Stimulated activated naive B cell treated with anti-CD40 and anti-IgM and Interleukin-4, amounts not matched to agents 10 μg/mL and 1 μg/mL and 100 μg/mL, for 72 hours (primary cell): ENCODE measurements at regions not wholly inside any gene's neighbourhood (a gene's known extent, or its start where the extent isn't known, plus 50 kb on each side); places are given as distances from the start of the nearest gene placed in this dataset.
"Not testable (repeated sequence)": the region's sequence is repeated elsewhere in the genome, so short reads cannot be mapped to it uniquely, and the experiment has no call there.

Source experiments
- ATAC-seq, 2 donors: fragments of 150-1000 bp; cut with Tn5 transposase; replicated peaks; 2 replicates each; pipeline ENCODE4 v1.10.0; 2021; ENCODE audit warnings: moderate library complexity in 1 of 2
- DNase-seq: peaks from one replicate; pipeline ENCODE4 v3.0.0; 2021
- H3K27ac Mint-ChIP-seq: one replicate; pipeline ENCODE4 v1.8.0; 2022; ENCODE audit warnings: mild to moderate bottlenecking, mixed read lengths
- H3K27me3 Mint-ChIP-seq, 2 donors: one replicate each; pipeline ENCODE4 v1.8.0; 2022; ENCODE audit warnings: mixed read lengths in 2 of 2
- H3K36me3 Mint-ChIP-seq, 2 donors: one replicate each; pipeline ENCODE4 v1.8.0; 2022; ENCODE audit warnings: mixed read lengths in 2 of 2, mild to moderate bottlenecking in 1 of 2
- H3K4me1 Mint-ChIP-seq, 2 donors: one replicate each; pipeline ENCODE4 v1.8.0; 2022; ENCODE audit warnings: mixed read lengths in 2 of 2, mild to moderate bottlenecking in 1 of 2
- H3K4me3 Mint-ChIP-seq, 2 donors: one replicate each; pipeline ENCODE4 v1.8.0; 2022; ENCODE audit warnings: mild to moderate bottlenecking in 2 of 2, mixed read lengths in 2 of 2, moderate library complexity in 1 of 2
- H3K9me3 Mint-ChIP-seq, 2 donors: one replicate each; pipeline ENCODE4 v1.8.0; 2022; ENCODE audit warnings: mixed read lengths in 2 of 2, mild to moderate bottlenecking in 1 of 2

- H3K9me3 Mint-ChIP-seq, result not testable (repeated sequence)
Observed at GRCh38 chr2:121070061-121070460, 214.9 kb downstream of the TFCP2L1 start.

GRCh38 chr2:121071034-121071504 is 213.9 kb downstream of the TFCP2L1 start:
- ATAC-seq (no peak), DNase-seq (peak; percentile 27)

More at GRCh38 chr2:121070061-121070460, 214.9 kb downstream of the TFCP2L1 start:
- ATAC-seq, H3K4me1 Mint-ChIP-seq, H3K27ac Mint-ChIP-seq, H3K4me3 Mint-ChIP-seq, H3K36me3 Mint-ChIP-seq, DNase-seq: not testable (repeated sequence)
- peaks cover 6 to 10% of the 10 kb centered on the region in 2 donors for H3K27me3 Mint-ChIP-seq

GRCh38 chr2:121072784-121073183 is 212.2 kb downstream of the TFCP2L1 start:
- H3K4me1 Mint-ChIP-seq, result peaks cover 4 to 8% of the 10 kb centered on the region in 2 donors
- DNase-seq (no peak), ATAC-seq (no peak)
- peaks cover 24 to 29% of the 10 kb centered on the region in 2 donors for H3K27me3 Mint-ChIP-seq
- H3K4me3 Mint-ChIP-seq, result no peak overlapping the region
- H3K9me3 Mint-ChIP-seq, result no peaks in the 10 kb centered on the region
- no peaks in the 10 kb centered on the region for H3K36me3 Mint-ChIP-seq
- H3K27ac Mint-ChIP-seq, result no peak overlapping the region

More at GRCh38 chr2:121071034-121071504, 213.9 kb downstream of the TFCP2L1 start:
- peaks cover 12 to 13% of the 10 kb centered on the region in 2 donors for H3K27me3 Mint-ChIP-seq
- H3K9me3 Mint-ChIP-seq, result no peaks in the 10 kb centered on the region
- H3K27ac Mint-ChIP-seq, result no peak overlapping the region
- no peaks in the 10 kb centered on the region for H3K36me3 Mint-ChIP-seq
- no peak overlapping the region for H3K4me3 Mint-ChIP-seq
- peaks cover 3 to 6% of the 10 kb centered on the region in 2 donors for H3K4me1 Mint-ChIP-seq

GRCh38 chr2:121073320-121074210 is 211.4 kb downstream of the TFCP2L1 start:
- H3K4me1 Mint-ChIP-seq, result peaks cover 4 to 8% of the 10 kb centered on the region in 2 donors
- no peak overlapping the region for H3K27ac Mint-ChIP-seq
- no peaks in the 10 kb centered on the region for H3K36me3 Mint-ChIP-seq
- no peaks in the 10 kb centered on the region for H3K9me3 Mint-ChIP-seq
- ATAC-seq (no peak), DNase-seq (no peak)
- peaks cover 26 to 31% of the 10 kb centered on the region in 2 donors for H3K27me3 Mint-ChIP-seq
- no peak overlapping the region for H3K4me3 Mint-ChIP-seq

GRCh38 chr2:121074293-121074932 is 210.6 kb downstream of the TFCP2L1 start:
- ATAC-seq (peak; percentile 50 to 63), DNase-seq (peak; percentile 66)
- Mint-ChIP-seq H3K4me3 (no peak overlapping the region), H3K4me1 (peaks cover 4 to 8% of the 10 kb centered on the region in 2 donors), H3K27ac (peak overlapping the region; percentile 91), H3K36me3 (no peaks in the 10 kb centered on the region), H3K9me3 (no peaks in the 10 kb centered on the region), H3K27me3 (peaks cover 26 to 39% of the 10 kb centered on the region in 2 donors)

- DNase-seq, result peak; percentile 88
- Mint-ChIP-seq H3K4me3 (peak overlapping the region; percentile 59 to 72), H3K27ac (peak overlapping the region; percentile 91), H3K4me1 (peaks cover 6 to 8% of the 10 kb centered on the region in 2 donors), H3K27me3 (peaks cover 32 to 45% of the 10 kb centered on the region in 2 donors), H3K36me3 (no peaks in the 10 kb centered on the region), H3K9me3 (no peaks in the 10 kb centered on the region)
- ATAC-seq, result peak; percentile 80 to 83
Observed at GRCh38 chr2:121075006-121075551, 209.9 kb downstream of the TFCP2L1 start.

- peak overlapping the region; percentile 91 for H3K27ac Mint-ChIP-seq
- ATAC-seq (no peak), DNase-seq (no peak)
- no peaks in the 10 kb centered on the region for H3K9me3 Mint-ChIP-seq
- H3K36me3 Mint-ChIP-seq, result no peaks in the 10 kb centered on the region
- peaks cover 33 to 47% of the 10 kb centered on the region in 2 donors for H3K27me3 Mint-ChIP-seq
- H3K4me1 Mint-ChIP-seq, result peaks cover 7 to 8% of the 10 kb centered on the region in 2 donors
- H3K4me3 Mint-ChIP-seq, result peak overlapping the region; percentile 59 to 72
Observed at GRCh38 chr2:121075641-121076497, 209.1 kb downstream of the TFCP2L1 start.

GRCh38 chr2:121076498-121076820 is 208.5 kb downstream of the TFCP2L1 start:
- DNase-seq (no peak), ATAC-seq (no peak)
- Mint-ChIP-seq H3K9me3 (no peaks in the 10 kb centered on the region), H3K4me3 (no peak overlapping the region), H3K4me1 (peaks cover 7 to 8% of the 10 kb centered on the region in 2 donors), H3K27me3 (peaks cover 38 to 52% of the 10 kb centered on the region in 2 donors), H3K27ac (peak overlapping the region; percentile 72), H3K36me3 (no peaks in the 10 kb centered on the region)

- H3K9me3 Mint-ChIP-seq, result no peaks in the 10 kb centered on the region
- ATAC-seq (no peak), DNase-seq (peak; percentile 34)
- peaks cover 7 to 8% of the 10 kb centered on the region in 2 donors for H3K4me1 Mint-ChIP-seq
- no peak overlapping the region for H3K27ac Mint-ChIP-seq
- no peaks in the 10 kb centered on the region for H3K36me3 Mint-ChIP-seq
- H3K27me3 Mint-ChIP-seq, result peaks cover 39 to 56% of the 10 kb centered on the region in 2 donors
- no peak overlapping the region for H3K4me3 Mint-ChIP-seq
Observed at GRCh38 chr2:121076885-121077549, 208.0 kb downstream of the TFCP2L1 start.

GRCh38 chr2:121078899-121079298 is 206.1 kb downstream of the TFCP2L1 start:
- DNase-seq (no peak), ATAC-seq (no peak)
- Mint-ChIP-seq H3K9me3 (no peaks in the 10 kb centered on the region), H3K4me1 (peaks cover 7 to 8% of the 10 kb centered on the region in 2 donors), H3K4me3 (no peak overlapping the region), H3K27me3 (peaks cover 45 to 63% of the 10 kb centered on the region in 2 donors), H3K36me3 (no peaks in the 10 kb centered on the region), H3K27ac (no peak overlapping the region)

GRCh38 chr2:121080013-121080772 is 204.8 kb downstream of the TFCP2L1 start:
- H3K4me1 Mint-ChIP-seq, result peaks cover 7 to 8% of the 10 kb centered on the region in 2 donors
- H3K27me3 Mint-ChIP-seq, result peaks cover 39 to 58% of the 10 kb centered on the region in 2 donors
- DNase-seq, result no peak
- no peak for ATAC-seq
- H3K36me3 Mint-ChIP-seq, result no peaks in the 10 kb centered on the region
- no peaks in the 10 kb centered on the region for H3K9me3 Mint-ChIP-seq
- no peak overlapping the region for H3K4me3 Mint-ChIP-seq
- H3K27ac Mint-ChIP-seq, result no peak overlapping the region

GRCh38 chr2:121081701-121082100 is 203.3 kb downstream of the TFCP2L1 start:
- H3K27ac Mint-ChIP-seq, result no peak overlapping the region
- H3K9me3 Mint-ChIP-seq, result no peaks in the 10 kb centered on the region
- peaks cover 0 to 3% of the 10 kb centered on the region in 2 donors for H3K4me1 Mint-ChIP-seq
- peaks cover 29 to 45% of the 10 kb centered on the region in 2 donors for H3K27me3 Mint-ChIP-seq
- H3K4me3 Mint-ChIP-seq, result no peak overlapping the region
- no peaks in the 10 kb centered on the region for H3K36me3 Mint-ChIP-seq
- no peak for ATAC-seq
- DNase-seq, result no peak

GRCh38 chr2:121082191-121082590 is 202.8 kb downstream of the TFCP2L1 start:
- Mint-ChIP-seq H3K9me3 (no peaks in the 10 kb centered on the region), H3K4me3 (no peak overlapping the region), H3K27me3 (peaks cover 25 to 40% of the 10 kb centered on the region in 2 donors), H3K27ac (no peak overlapping the region), H3K4me1 (peaks cover 0 to 3% of the 10 kb centered on the region in 2 donors), H3K36me3 (no peaks in the 10 kb centered on the region)
- DNase-seq (no peak), ATAC-seq (no peak)
